GM23338 (cell line): ENCODE measurements at regions not wholly inside any gene's neighbourhood (a gene's known extent, or its start where the extent isn't known, plus 50 kb on each side); places are given as distances from the start of the nearest gene placed in this dataset.

Source experiments
- ATAC-seq: fragments of 200-7000 bp; cut with Tn5 transposase; 3 replicates; pipeline ENCODE4 v1.9.1; 2020
- DNase-seq: peaks from one replicate; pipeline ENCODE4 v3.0.0-alpha.2; 2015; ENCODE audit warnings: low spot score
- H2AFZ ChIP-seq: fragments of 200-600 bp; sonication (generic); 2 replicates; pipeline ENCODE4 v1.8.0; 2016; ENCODE audit warnings: antibody characterized with exemption, mild to moderate bottlenecking, moderate library complexity
- H3F3A ChIP-seq: fragments of 200-600 bp; sonication (generic); replicated peaks from 2 replicates; pipeline ENCODE4 v1.8.0; 2017; ENCODE audit warnings: antibody characterized with exemption, mixed run types, low read depth
- H3K27ac ChIP-seq: fragments of 200-600 bp; sonication (generic); 2 replicates; pipeline ENCODE4 v1.6.1; 2016; ENCODE audit warnings: low read depth
- H3K27me3 ChIP-seq: fragments of 200-600 bp; sonication (generic); 2 replicates; pipeline ENCODE4 v1.8.0; 2016; ENCODE audit warnings: mild to moderate bottlenecking, mixed run types, moderate library complexity; ENCODE audit not compliant: insufficient read depth
- H3K36me3 ChIP-seq: fragments of 200-600 bp; sonication (generic); 2 replicates; pipeline ENCODE4 v1.8.0; 2016; ENCODE audit warnings: mild to moderate bottlenecking; ENCODE audit not compliant: insufficient read depth
- H3K4me1 ChIP-seq: fragments of 200-600 bp; sonication (generic); 2 replicates; pipeline ENCODE4 v1.8.0; 2016; ENCODE audit warnings: mild to moderate bottlenecking, moderate library complexity; ENCODE audit not compliant: insufficient read depth
- H3K4me2 ChIP-seq: fragments of 200-600 bp; sonication (generic); 2 replicates; pipeline ENCODE4 v1.7.1; 2017; ENCODE audit warnings: mixed run types
- H3K4me3 ChIP-seq: fragments of 200-600 bp; sonication (generic); 2 replicates; pipeline ENCODE4 v1.6.1; 2016; ENCODE audit warnings: mixed run types
- H3K79me2 ChIP-seq: fragments of 200-600 bp; sonication (generic); replicated peaks from 2 replicates; pipeline ENCODE4 v1.8.0; 2017; ENCODE audit warnings: mild to moderate bottlenecking; ENCODE audit not compliant: insufficient read depth
- H3K9me2 ChIP-seq: fragments of 200-600 bp; sonication (generic); 2 replicates; pipeline ENCODE4 v1.8.0; 2017; ENCODE audit not compliant: insufficient read depth
- H4K20me1 ChIP-seq: fragments of 200-600 bp; sonication (generic); replicated peaks from 2 replicates; pipeline ENCODE4 v1.8.0; 2017; ENCODE audit warnings: mild to moderate bottlenecking; ENCODE audit not compliant: insufficient read depth
- H3K27ac Mint-ChIP-seq: 2 replicates; pipeline ENCODE4 v1.8.0; 2020; ENCODE audit warnings: inconsistent platforms, mild to moderate bottlenecking, moderate library complexity, mixed read lengths
- H3K27me3 Mint-ChIP-seq: 3 replicates; pipeline ENCODE4 v1.8.0; 2022; ENCODE audit warnings: low read depth, mild to moderate bottlenecking, moderate library complexity, mixed read lengths, inconsistent platforms; ENCODE audit not compliant: insufficient read depth, poor library complexity
- H3K36me3 Mint-ChIP-seq: 3 replicates; pipeline ENCODE4 v1.8.0; 2021; ENCODE audit warnings: low read depth, mild to moderate bottlenecking, inconsistent platforms, moderate library complexity, mixed read lengths
- H3K4me1 Mint-ChIP-seq: 3 replicates; pipeline ENCODE4 v1.8.0; 2020; ENCODE audit warnings: mild to moderate bottlenecking, inconsistent platforms, mixed read lengths
- H3K4me3 Mint-ChIP-seq: 3 replicates; pipeline ENCODE4 v1.8.0; 2021; ENCODE audit warnings: moderate library complexity, mild to moderate bottlenecking, inconsistent platforms, mixed read lengths
- H3K9me3 Mint-ChIP-seq: 3 replicates; pipeline ENCODE4 v1.8.0; 2020; ENCODE audit warnings: moderate library complexity, mild to moderate bottlenecking, inconsistent platforms, mixed read lengths
- EZH2 ChIP-seq: fragments of 200-600 bp; sonication (generic); IDR thresholded peaks from one replicate; pipeline ENCODE4 v1.8.0; 2017; ENCODE audit warnings: antibody characterized with exemption, mild to moderate bottlenecking, low read depth; ENCODE audit not compliant: unreplicated experiment
- EZH2phosphoT487 ChIP-seq: fragments of 200-600 bp; sonication (generic); IDR thresholded peaks from one replicate; pipeline ENCODE4 v1.8.1; 2018; ENCODE audit warnings: antibody characterized with exemption; ENCODE audit not compliant: unreplicated experiment
- STAT1 ChIP-seq: IDR thresholded peaks from one replicate; pipeline ENCODE4 v1.6.1; 2016; ENCODE audit warnings: antibody characterized with exemption; ENCODE audit not compliant: unreplicated experiment
- ZNF331 ChIP-seq: fragments of 250-450 bp; sonication (Bioruptor Pico); IDR thresholded peaks from 2 replicates; pipeline ENCODE4 v1.5.0; 2020; ENCODE audit warnings: low read depth, mild to moderate bottlenecking, moderate library complexity
- TF ChIP-seq, protein P1 (sequence below): fragments of 250-450 bp; sonication (Bioruptor Pico); IDR thresholded peaks from 2 replicates; pipeline ENCODE4 v1.5.0; 2020; ENCODE audit warnings: mild to moderate bottlenecking, moderate library complexity
- TF ChIP-seq, protein P2 (sequence below): IDR thresholded peaks from one replicate; pipeline ENCODE4 v1.6.1; 2018; ENCODE audit warnings: antibody characterized with exemption; ENCODE audit not compliant: unreplicated experiment
- TF ChIP-seq, protein P3 (sequence below), 2 experiments: fragments of 200-600 bp in 1 of 2; sonication (generic) in 1 of 2; conservative IDR thresholded peaks; 2 replicates each; pipeline versions ENCODE4 v1.5.1 to v1.6.1; 2016 to 2017; ENCODE audit warnings: antibody characterized with exemption in 2 of 2, low read depth in 2 of 2, mild to moderate bottlenecking in 2 of 2, moderate library complexity in 1 of 2

DNA sequence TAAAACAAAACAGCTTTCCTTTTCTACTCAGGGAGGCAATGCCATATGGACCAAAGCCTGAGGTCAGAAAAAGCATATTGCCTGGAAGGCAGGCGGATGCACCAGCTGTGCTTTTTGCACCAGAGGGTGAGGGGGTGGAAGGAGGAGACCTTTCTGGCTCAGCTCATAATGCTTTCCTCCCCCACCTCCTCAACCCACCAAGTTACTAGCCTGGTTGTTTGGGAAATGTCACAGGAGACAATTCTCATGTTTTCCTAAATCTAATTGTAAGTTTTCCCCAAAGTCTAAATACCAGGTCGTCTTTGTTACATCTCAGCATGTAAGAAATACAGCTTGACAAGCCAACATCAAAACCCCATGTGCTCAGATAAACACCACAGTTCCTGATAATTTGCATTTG lies 72.6 kb upstream of the DMRTA1 start (continued):
- TF ChIP-seq, protein P1, sequence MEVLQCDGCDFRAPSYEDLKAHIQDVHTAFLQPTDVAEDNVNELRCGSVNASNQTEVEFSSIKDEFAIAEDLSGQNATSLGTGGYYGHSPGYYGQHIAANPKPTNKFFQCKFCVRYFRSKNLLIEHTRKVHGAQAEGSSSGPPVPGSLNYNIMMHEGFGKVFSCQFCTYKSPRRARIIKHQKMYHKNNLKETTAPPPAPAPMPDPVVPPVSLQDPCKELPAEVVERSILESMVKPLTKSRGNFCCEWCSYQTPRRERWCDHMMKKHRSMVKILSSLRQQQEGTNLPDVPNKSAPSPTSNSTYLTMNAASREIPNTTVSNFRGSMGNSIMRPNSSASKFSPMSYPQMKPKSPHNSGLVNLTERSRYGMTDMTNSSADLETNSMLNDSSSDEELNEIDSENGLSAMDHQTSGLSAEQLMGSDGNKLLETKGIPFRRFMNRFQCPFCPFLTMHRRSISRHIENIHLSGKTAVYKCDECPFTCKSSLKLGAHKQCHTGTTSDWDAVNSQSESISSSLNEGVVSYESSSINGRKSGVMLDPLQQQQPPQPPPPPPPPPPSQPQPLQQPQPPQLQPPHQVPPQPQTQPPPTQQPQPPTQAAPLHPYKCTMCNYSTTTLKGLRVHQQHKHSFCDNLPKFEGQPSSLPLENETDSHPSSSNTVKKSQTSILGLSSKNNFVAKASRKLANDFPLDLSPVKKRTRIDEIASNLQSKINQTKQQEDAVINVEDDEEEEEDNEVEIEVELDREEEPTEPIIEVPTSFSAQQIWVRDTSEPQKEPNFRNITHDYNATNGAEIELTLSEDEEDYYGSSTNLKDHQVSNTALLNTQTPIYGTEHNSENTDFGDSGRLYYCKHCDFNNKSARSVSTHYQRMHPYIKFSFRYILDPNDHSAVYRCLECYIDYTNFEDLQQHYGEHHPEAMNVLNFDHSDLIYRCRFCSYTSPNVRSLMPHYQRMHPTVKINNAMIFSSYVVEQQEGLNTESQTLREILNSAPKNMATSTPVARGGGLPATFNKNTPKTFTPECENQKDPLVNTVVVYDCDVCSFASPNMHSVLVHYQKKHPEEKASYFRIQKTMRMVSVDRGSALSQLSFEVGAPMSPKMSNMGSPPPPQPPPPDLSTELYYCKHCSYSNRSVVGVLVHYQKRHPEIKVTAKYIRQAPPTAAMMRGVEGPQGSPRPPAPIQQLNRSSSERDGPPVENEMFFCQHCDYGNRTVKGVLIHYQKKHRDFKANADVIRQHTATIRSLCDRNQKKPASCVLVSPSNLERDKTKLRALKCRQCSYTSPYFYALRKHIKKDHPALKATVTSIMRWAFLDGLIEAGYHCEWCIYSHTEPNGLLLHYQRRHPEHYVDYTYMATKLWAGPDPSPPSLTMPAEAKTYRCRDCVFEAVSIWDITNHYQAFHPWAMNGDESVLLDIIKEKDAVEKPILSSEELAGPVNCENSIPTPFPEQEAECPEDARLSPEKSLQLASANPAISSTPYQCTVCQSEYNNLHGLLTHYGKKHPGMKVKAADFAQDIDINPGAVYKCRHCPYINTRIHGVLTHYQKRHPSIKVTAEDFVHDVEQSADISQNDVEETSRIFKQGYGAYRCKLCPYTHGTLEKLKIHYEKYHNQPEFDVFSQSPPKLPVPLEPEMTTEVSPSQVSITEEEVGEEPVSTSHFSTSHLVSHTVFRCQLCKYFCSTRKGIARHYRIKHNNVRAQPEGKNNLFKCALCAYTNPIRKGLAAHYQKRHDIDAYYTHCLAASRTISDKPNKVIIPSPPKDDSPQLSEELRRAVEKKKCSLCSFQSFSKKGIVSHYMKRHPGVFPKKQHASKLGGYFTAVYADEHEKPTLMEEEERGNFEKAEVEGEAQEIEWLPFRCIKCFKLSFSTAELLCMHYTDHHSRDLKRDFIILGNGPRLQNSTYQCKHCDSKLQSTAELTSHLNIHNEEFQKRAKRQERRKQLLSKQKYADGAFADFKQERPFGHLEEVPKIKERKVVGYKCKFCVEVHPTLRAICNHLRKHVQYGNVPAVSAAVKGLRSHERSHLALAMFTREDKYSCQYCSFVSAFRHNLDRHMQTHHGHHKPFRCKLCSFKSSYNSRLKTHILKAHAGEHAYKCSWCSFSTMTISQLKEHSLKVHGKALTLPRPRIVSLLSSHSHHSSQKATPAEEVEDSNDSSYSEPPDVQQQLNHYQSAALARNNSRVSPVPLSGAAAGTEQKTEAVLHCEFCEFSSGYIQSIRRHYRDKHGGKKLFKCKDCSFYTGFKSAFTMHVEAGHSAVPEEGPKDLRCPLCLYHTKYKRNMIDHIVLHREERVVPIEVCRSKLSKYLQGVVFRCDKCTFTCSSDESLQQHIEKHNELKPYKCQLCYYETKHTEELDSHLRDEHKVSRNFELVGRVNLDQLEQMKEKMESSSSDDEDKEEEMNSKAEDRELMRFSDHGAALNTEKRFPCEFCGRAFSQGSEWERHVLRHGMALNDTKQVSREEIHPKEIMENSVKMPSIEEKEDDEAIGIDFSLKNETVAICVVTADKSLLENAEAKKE (CRISPR knock-in tag), result no peak
- TF ChIP-seq ZNF331, result no peak

DNA sequence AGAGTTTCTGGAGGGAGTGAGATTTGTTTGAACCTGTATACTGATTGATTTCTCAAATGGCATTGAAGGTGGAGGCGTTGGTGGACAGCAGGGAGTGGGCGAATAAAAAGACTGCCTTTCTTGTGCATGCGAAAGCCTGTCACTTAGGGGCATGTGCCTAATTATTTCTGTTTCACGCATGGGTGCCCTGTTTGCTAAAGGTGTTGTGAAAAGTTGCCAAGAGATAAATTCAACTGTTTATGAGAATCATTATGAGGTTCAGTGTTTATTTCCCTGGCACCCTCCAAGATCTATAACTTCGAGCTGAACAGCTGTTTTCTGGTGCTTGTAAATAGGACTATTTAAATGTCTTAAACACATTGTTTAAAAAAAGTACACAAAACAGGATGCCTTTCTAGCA lies 67.4 kb upstream of the DMRTA1 start:
- no peaks in the 10 kb centered on the region for H3K9me3 Mint-ChIP-seq
- H3K4me3 ChIP-seq, result no peak overlapping the region
- no peak for DNase-seq
- no peaks in the 10 kb centered on the region for H3K27me3 Mint-ChIP-seq
- H4K20me1 ChIP-seq, result no peaks in the 10 kb centered on the region
- H3K79me2 ChIP-seq, result no peaks in the 10 kb centered on the region
- peaks cover 3% of the 10 kb centered on the region; the same call in 1 of the 2 replicates for H3K4me1 ChIP-seq
- no peaks in the 10 kb centered on the region for H3F3A ChIP-seq
- H3K27me3 ChIP-seq, result no peaks in the 10 kb centered on the region
- H3K36me3 Mint-ChIP-seq, result no peaks in the 10 kb centered on the region
- peaks cover 13% of the 10 kb centered on the region for H3K9me2 ChIP-seq
- ATAC-seq, result no peak
- no peak overlapping the region for H3K27ac Mint-ChIP-seq
- H3K4me3 Mint-ChIP-seq, result no peak overlapping the region
- no peak overlapping the region for H3K27ac ChIP-seq
- H3K4me1 Mint-ChIP-seq, result peaks cover 2% of the 10 kb centered on the region; the same call in 1 of the 3 replicates
- no peak overlapping the region for H3K4me2 ChIP-seq
- H3K36me3 ChIP-seq, result no peaks in the 10 kb centered on the region
- no peak overlapping the region for H2AFZ ChIP-seq
- TF ChIP-seq, protein P2, sequence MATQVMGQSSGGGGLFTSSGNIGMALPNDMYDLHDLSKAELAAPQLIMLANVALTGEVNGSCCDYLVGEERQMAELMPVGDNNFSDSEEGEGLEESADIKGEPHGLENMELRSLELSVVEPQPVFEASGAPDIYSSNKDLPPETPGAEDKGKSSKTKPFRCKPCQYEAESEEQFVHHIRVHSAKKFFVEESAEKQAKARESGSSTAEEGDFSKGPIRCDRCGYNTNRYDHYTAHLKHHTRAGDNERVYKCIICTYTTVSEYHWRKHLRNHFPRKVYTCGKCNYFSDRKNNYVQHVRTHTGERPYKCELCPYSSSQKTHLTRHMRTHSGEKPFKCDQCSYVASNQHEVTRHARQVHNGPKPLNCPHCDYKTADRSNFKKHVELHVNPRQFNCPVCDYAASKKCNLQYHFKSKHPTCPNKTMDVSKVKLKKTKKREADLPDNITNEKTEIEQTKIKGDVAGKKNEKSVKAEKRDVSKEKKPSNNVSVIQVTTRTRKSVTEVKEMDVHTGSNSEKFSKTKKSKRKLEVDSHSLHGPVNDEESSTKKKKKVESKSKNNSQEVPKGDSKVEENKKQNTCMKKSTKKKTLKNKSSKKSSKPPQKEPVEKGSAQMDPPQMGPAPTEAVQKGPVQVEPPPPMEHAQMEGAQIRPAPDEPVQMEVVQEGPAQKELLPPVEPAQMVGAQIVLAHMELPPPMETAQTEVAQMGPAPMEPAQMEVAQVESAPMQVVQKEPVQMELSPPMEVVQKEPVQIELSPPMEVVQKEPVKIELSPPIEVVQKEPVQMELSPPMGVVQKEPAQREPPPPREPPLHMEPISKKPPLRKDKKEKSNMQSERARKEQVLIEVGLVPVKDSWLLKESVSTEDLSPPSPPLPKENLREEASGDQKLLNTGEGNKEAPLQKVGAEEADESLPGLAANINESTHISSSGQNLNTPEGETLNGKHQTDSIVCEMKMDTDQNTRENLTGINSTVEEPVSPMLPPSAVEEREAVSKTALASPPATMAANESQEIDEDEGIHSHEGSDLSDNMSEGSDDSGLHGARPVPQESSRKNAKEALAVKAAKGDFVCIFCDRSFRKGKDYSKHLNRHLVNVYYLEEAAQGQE, result no peak
- TF ChIP-seq ZNF331 (no peak), EZH2phosphoT487 (no peak), STAT1 (no peak), EZH2 (no peak)
- TF ChIP-seq, protein P3, sequence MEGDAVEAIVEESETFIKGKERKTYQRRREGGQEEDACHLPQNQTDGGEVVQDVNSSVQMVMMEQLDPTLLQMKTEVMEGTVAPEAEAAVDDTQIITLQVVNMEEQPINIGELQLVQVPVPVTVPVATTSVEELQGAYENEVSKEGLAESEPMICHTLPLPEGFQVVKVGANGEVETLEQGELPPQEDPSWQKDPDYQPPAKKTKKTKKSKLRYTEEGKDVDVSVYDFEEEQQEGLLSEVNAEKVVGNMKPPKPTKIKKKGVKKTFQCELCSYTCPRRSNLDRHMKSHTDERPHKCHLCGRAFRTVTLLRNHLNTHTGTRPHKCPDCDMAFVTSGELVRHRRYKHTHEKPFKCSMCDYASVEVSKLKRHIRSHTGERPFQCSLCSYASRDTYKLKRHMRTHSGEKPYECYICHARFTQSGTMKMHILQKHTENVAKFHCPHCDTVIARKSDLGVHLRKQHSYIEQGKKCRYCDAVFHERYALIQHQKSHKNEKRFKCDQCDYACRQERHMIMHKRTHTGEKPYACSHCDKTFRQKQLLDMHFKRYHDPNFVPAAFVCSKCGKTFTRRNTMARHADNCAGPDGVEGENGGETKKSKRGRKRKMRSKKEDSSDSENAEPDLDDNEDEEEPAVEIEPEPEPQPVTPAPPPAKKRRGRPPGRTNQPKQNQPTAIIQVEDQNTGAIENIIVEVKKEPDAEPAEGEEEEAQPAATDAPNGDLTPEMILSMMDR (conservative IDR thresholded peaks at IDR 0.05; ENCODE audit: low read depth in 2 of 2), result no peak
